Testis (tissue), 2 donors: ENCODE measurements at regions not wholly inside any gene's neighbourhood (a gene's known extent, or its start where the extent isn't known, plus 50 kb on each side); places are given as distances from the start of the nearest gene placed in this dataset.

Source experiments
- POLR2A ChIP-seq: fragments of 450-650 bp; IDR thresholded peaks from one replicate; pipeline ENCODE4 v1.6.1; 2017; ENCODE audit warnings: antibody characterized with exemption, mild to moderate bottlenecking, moderate library complexity
- TF ChIP-seq, protein P1 (sequence below), 3 experiments: fragments of 450-650 bp in 2 of 3; fragments of 200-600 bp in 1 of 3; sonication (generic) in 1 of 3; IDR thresholded peaks; one replicate each; pipeline ENCODE4 v1.5.1; 2016 to 2019; ENCODE audit warnings: antibody characterized with exemption in 3 of 3, mild to moderate bottlenecking in 2 of 3, moderate library complexity in 1 of 3

DNA sequence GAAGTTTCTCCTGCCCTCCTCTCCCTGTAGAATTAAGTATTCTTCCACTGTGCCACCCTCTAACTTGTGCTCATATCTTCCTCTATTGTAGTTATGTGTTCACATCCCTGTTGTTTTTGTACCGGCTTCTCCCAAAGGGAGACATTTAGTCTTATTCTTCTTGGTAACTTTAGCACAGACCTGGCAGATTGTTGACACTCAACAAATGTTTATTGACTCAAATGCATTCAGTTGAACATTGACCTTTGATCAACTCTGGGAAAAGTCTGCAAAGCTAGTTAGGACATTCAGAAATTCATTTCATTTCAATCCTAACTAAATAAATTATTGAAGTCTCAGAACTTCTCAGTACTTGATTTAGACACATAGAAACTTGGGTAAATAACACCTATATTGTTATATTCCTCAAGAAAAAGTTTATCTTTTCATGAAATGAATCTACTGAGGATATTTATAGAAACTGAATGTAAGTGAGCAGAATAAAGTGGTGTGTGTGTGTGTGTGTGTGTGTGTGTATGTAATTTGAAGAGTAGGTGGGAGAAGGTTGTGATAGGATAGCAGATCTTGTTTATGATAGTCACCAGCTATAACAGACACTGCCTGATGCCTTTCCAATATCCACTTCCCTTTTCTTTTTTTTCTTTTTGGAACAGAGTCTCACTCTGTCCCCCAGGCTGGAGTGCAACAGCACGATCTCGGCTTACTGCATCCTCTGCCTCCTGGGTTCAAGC, 872.4 kb upstream of the CXADR start:
- TF ChIP-seq, protein P1, sequence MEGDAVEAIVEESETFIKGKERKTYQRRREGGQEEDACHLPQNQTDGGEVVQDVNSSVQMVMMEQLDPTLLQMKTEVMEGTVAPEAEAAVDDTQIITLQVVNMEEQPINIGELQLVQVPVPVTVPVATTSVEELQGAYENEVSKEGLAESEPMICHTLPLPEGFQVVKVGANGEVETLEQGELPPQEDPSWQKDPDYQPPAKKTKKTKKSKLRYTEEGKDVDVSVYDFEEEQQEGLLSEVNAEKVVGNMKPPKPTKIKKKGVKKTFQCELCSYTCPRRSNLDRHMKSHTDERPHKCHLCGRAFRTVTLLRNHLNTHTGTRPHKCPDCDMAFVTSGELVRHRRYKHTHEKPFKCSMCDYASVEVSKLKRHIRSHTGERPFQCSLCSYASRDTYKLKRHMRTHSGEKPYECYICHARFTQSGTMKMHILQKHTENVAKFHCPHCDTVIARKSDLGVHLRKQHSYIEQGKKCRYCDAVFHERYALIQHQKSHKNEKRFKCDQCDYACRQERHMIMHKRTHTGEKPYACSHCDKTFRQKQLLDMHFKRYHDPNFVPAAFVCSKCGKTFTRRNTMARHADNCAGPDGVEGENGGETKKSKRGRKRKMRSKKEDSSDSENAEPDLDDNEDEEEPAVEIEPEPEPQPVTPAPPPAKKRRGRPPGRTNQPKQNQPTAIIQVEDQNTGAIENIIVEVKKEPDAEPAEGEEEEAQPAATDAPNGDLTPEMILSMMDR (IDR thresholded peaks at IDR 0.05), result no peak
- TF ChIP-seq POLR2A, result no peak
